Endothelial cell of umbilical vein (primary cell): ENCODE measurements at regions not wholly inside any gene's neighbourhood (a gene's known extent, or its start where the extent isn't known, plus 50 kb on each side); places are given as distances from the start of the nearest gene placed in this dataset.

Experiments used
- BruUV-seq: library from RNA; stranded (reverse); fragments of 400-500 nt; replicated peaks from 2 replicates; lab custom pipeline; 2021; lab: Mats Ljungman, UMichigan
- CTCF ChIA-PET: fragments of 300-600, 350-600 bp; sonication (Branson Sonifier 250); formaldehyde crosslinking; loops from one replicate; lab custom pipeline; 2021; ENCODE audit warnings: antibody characterized with exemption, inconsistent platforms; lab: Charles Lee
- POLR2A ChIA-PET: fragments of 300-600, 350-600 bp; sonication (Branson Sonifier 250); formaldehyde crosslinking; loops from one replicate; lab custom pipeline; 2021; ENCODE audit warnings: antibody characterized with exemption, inconsistent platforms; lab: Charles Lee
- DNase-seq: peaks from one replicate; pipeline ENCODE4 v3.0.0-alpha.2; 2011; ENCODE audit warnings: low read depth, low spot score
- FAIRE-seq: peaks from 2 replicates; lab custom pipeline; 2011; peaks lifted over from hg19 to GRCh38; lab: Jason Lieb, UNC
- H2AFZ ChIP-seq: 2 replicates; pipeline ENCODE4 v1.6.0; 2012; ENCODE audit warnings: low read depth, low read length, control low read depth, inconsistent platforms
- H3K27ac ChIP-seq: 2 replicates; pipeline ENCODE4 v1.5.1; 2011; ENCODE audit warnings: low read depth, mild to moderate bottlenecking, control low read depth, low read length, moderate library complexity; ENCODE audit not compliant: insufficient read depth
- H3K27me3 ChIP-seq, 2 experiments: 2 replicates each; pipeline versions ENCODE4 v1.6.0 to v1.6.1; 2011; ENCODE audit warnings: low read length in 2 of 2, mixed read lengths in 1 of 2; ENCODE audit not compliant: control insufficient read depth in 2 of 2, insufficient read depth in 2 of 2
- H3K36me3 ChIP-seq, 2 experiments: 2 replicates in 1 of 2; 3 replicates in 1 of 2; pipeline ENCODE4 v1.5.1; 2011; ENCODE audit warnings: low read length in 2 of 2, mild to moderate bottlenecking in 1 of 2, moderate library complexity in 1 of 2; ENCODE audit not compliant: control insufficient read depth in 2 of 2, insufficient read depth in 2 of 2; ENCODE audit errors: extremely low read depth in 1 of 2
- H3K4me1 ChIP-seq: 3 replicates; pipeline ENCODE4 v1.5.1; 2011; ENCODE audit warnings: mild to moderate bottlenecking, low read length; ENCODE audit not compliant: control insufficient read depth, insufficient read depth; ENCODE audit errors: extremely low read depth
- H3K4me2 ChIP-seq: 2 replicates; pipeline ENCODE4 v1.6.1; 2011; ENCODE audit warnings: low read length, control low read depth, mixed read lengths; ENCODE audit not compliant: insufficient read depth
- H3K4me3 ChIP-seq, 3 experiments: fragments of 200-600 bp in 1 of 3; sonication (generic), shearing (Covaris generic) in 1 of 3; replicated peaks in 1 of 3; 2 replicates each; pipeline ENCODE4 v1.5.1; 2011 to 2016; ENCODE audit warnings: control low read depth in 3 of 3, low read length in 3 of 3, mild to moderate bottlenecking in 2 of 3, inconsistent platforms in 1 of 3, low read depth in 1 of 3, moderate library complexity in 1 of 3; ENCODE audit not compliant: insufficient read depth in 1 of 3
- H3K79me2 ChIP-seq: 2 replicates; pipeline ENCODE4 v1.6.0; 2012; ENCODE audit warnings: low read length, inconsistent platforms; ENCODE audit not compliant: control insufficient read depth, insufficient read depth
- H3K9ac ChIP-seq: replicated peaks from 2 replicates; pipeline ENCODE3; 2011; ENCODE audit warnings: low read length, control low read depth; ENCODE audit not compliant: insufficient read depth; ENCODE audit errors: extremely low read depth
- H3K9me1 ChIP-seq: replicated peaks from 3 replicates; pipeline ENCODE4 v1.6.0; 2011; ENCODE audit warnings: mild to moderate bottlenecking, low read length; ENCODE audit not compliant: control insufficient read depth, insufficient read depth; ENCODE audit errors: extremely low read depth
- H3K9me3 ChIP-seq: replicated peaks from 2 replicates; pipeline ENCODE4 v1.5.1; 2012; ENCODE audit warnings: low read length, inconsistent platforms; ENCODE audit not compliant: control insufficient read depth, insufficient read depth
- H4K20me1 ChIP-seq: replicated peaks from 2 replicates; pipeline ENCODE3; 2011; ENCODE audit warnings: mild to moderate bottlenecking, low read length; ENCODE audit not compliant: control insufficient read depth, insufficient read depth; ENCODE audit errors: extremely low read depth
- EZH2 ChIP-seq: IDR thresholded peaks from 2 replicates; pipeline ENCODE4 v1.6.1; 2012; ENCODE audit warnings: borderline replicate concordance, low read depth, mild to moderate bottlenecking, moderate library complexity, low read length, inconsistent platforms; ENCODE audit not compliant: severe bottlenecking
- FOS ChIP-seq: IDR thresholded peaks from 2 replicates; pipeline ENCODE4 v1.6.1; 2011; ENCODE audit warnings: mild to moderate bottlenecking, low read length, moderate library complexity, borderline replicate concordance; ENCODE audit not compliant: insufficient read depth
- GATA2 ChIP-seq: IDR thresholded peaks from 2 replicates; pipeline ENCODE4 v1.7.0; 2011; ENCODE audit warnings: low read depth, mild to moderate bottlenecking, moderate library complexity, mixed read lengths, low read length; ENCODE audit not compliant: insufficient read length, insufficient read depth
- JUN ChIP-seq: IDR thresholded peaks from 2 replicates; pipeline ENCODE4 v1.6.1; 2011; ENCODE audit warnings: borderline replicate concordance, low read depth; ENCODE audit not compliant: insufficient read length, insufficient read depth
- MYC ChIP-seq: IDR thresholded peaks from one replicate; pipeline ENCODE4 v1.6.1; 2011; ENCODE audit warnings: mild to moderate bottlenecking, low read depth, low read length
- POLR2A ChIP-seq: IDR thresholded peaks from 2 replicates; pipeline ENCODE4 v1.6.1; 2012; ENCODE audit warnings: low read depth, mild to moderate bottlenecking, control low read depth, low read length
- POLR2AphosphoS5 ChIP-seq: IDR thresholded peaks from 2 replicates; pipeline ENCODE4 v1.6.1; 2012; ENCODE audit warnings: low read depth, mild to moderate bottlenecking, control low read depth, low read length, moderate library complexity; ENCODE audit not compliant: insufficient read depth
- dilution Hi-C: fragments of 300-500 bp; cut with MboI; formaldehyde crosslinking; loops from one replicate; pipeline ENCODE4 v1.15.0; 2019; ENCODE audit warnings: low sequenced_read_pairs; ENCODE audit not compliant: extremely low pct_ligation_motif_present
- intact Hi-C: fragments of 100-400 bp; cut with micrococcal nuclease; formaldehyde crosslinking; loops from one replicate; pipeline ENCODE4 v1.10.0; 2022
- TF ChIP-seq, protein P1 (sequence below): IDR thresholded peaks from 2 replicates; pipeline ENCODE4 v1.6.1; 2011; ENCODE audit not compliant: insufficient read depth, insufficient read length
- TF ChIP-seq, protein P2 (sequence below), 2 donors: IDR thresholded peaks; 1 replicate in 1 of 2; 2 replicates in 1 of 2; pipeline ENCODE4 v1.5.1; 2011; ENCODE audit warnings: low read length in 2 of 2, mild to moderate bottlenecking in 2 of 2, moderate library complexity in 2 of 2, control low read depth in 1 of 2, inconsistent platforms in 1 of 2, low read depth in 1 of 2; ENCODE audit not compliant: insufficient read depth in 1 of 2; ENCODE audit errors: extremely low read depth in 1 of 2

DNA sequence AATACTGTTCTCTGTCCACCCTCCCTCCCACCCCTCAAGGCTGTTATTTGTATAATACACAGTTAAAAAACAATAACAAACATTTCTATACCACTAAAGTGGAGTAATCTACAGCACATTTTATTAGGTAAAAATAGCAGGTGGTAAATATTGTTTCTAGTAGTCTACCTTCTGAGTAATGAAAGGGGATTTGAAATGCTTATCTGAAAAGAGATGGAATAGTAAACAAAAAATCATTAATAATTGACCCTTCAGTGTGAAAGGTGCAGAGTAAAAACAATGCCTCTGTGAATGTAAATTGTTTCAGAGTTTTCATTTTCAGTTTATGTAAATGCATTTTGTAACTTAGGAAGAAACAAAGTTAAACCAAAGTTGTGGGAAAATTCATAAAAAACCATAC lies 321.2 kb downstream of the SLC16A7 start:
- no TSS peak for BruUV-seq
- intact Hi-C loops: no loop called here
- H3K4me2 ChIP-seq: no peak overlapping the region
- TF ChIP-seq EZH2 (no peak), MYC (no peak), GATA2 (no peak), POLR2A (no peak), JUN (no peak), POLR2AphosphoS5 (no peak), FOS (no peak)
- TF ChIP-seq, protein P1, sequence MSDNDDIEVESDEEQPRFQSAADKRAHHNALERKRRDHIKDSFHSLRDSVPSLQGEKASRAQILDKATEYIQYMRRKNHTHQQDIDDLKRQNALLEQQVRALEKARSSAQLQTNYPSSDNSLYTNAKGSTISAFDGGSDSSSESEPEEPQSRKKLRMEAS: no peak
- TF ChIP-seq, protein P2, sequence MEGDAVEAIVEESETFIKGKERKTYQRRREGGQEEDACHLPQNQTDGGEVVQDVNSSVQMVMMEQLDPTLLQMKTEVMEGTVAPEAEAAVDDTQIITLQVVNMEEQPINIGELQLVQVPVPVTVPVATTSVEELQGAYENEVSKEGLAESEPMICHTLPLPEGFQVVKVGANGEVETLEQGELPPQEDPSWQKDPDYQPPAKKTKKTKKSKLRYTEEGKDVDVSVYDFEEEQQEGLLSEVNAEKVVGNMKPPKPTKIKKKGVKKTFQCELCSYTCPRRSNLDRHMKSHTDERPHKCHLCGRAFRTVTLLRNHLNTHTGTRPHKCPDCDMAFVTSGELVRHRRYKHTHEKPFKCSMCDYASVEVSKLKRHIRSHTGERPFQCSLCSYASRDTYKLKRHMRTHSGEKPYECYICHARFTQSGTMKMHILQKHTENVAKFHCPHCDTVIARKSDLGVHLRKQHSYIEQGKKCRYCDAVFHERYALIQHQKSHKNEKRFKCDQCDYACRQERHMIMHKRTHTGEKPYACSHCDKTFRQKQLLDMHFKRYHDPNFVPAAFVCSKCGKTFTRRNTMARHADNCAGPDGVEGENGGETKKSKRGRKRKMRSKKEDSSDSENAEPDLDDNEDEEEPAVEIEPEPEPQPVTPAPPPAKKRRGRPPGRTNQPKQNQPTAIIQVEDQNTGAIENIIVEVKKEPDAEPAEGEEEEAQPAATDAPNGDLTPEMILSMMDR (IDR thresholded peaks at IDR 0.05; ENCODE audit: extremely low read depth in 1 of 2, insufficient read depth in 1 of 2, low read depth in 1 of 2, low read length in 2 of 2): no peak
- H3K79me2 ChIP-seq: no peaks in the 10 kb centered on the region
- FAIRE-seq: no peak
- no peaks in the 10 kb centered on the region for H3K9me3 ChIP-seq
- H2AFZ ChIP-seq: no peak overlapping the region
- ChIA-PET POLR2A (no interaction called here), CTCF (no interaction called here)
- H3K4me3 ChIP-seq: no peak overlapping the region
- no peaks in the 10 kb centered on the region for H3K27me3 ChIP-seq
- dilution Hi-C loops: no loop called here
- no peaks in the 10 kb centered on the region for H4K20me1 ChIP-seq
- H3K9me1 ChIP-seq: no peaks in the 10 kb centered on the region
- no peak overlapping the region for H3K27ac ChIP-seq
- no peaks in the 10 kb centered on the region for H3K36me3 ChIP-seq
- H3K9ac ChIP-seq: no peak overlapping the region
- H3K4me1 ChIP-seq: no peaks in the 10 kb centered on the region
- DNase-seq: no peak
